Mucosa of descending colon (tissue), 3 donors: ENCODE measurements at regions not wholly inside any gene's neighbourhood (a gene's known extent, or its start where the extent isn't known, plus 50 kb on each side); places are given as distances from the start of the nearest gene placed in this dataset.

Source experiments
- ATAC-seq: fragments of 200-7000 bp; cut with Tn5 transposase; one replicate; pipeline ENCODE4 v1.9.1; 2020; ENCODE audit warnings: mild to moderate bottlenecking, moderate library complexity
- DNase-seq, 3 donors: peaks; one replicate each; pipeline ENCODE4 v3.0.0-alpha.2; 2020
- H3K36me3 ChIP-seq: fragments of 200-600 bp; one replicate; pipeline ENCODE4 v1.8.0; 2021; ENCODE audit warnings: low read depth, mild to moderate bottlenecking
- H3K4me1 ChIP-seq: fragments of 200-600 bp; one replicate; pipeline ENCODE4 v1.8.0; 2021; ENCODE audit warnings: low read depth, mild to moderate bottlenecking
- H3K4me3 ChIP-seq: fragments of 200-600 bp; one replicate; pipeline ENCODE4 v1.8.0; 2021; ENCODE audit warnings: mild to moderate bottlenecking
- H3K9me3 ChIP-seq: fragments of 200-600 bp; one replicate; pipeline ENCODE4 v1.8.0; 2021; ENCODE audit warnings: mild to moderate bottlenecking
- intact Hi-C, 2 donors: fragments of 100-400 bp; cut with DNase I in 1 of 2; cut with micrococcal nuclease in 1 of 2; formaldehyde crosslinking; loops; one replicate each; pipeline versions ENCODE4 v1.11.0 to v1.11.1; 2022; cut with DNase I, micrococcal nuclease
- TF ChIP-seq, protein P1 (sequence below): fragments of 200-600 bp; IDR thresholded peaks from one replicate; pipeline ENCODE4 v1.8.0; 2022; ENCODE audit warnings: antibody characterized with exemption, mild to moderate bottlenecking
- donor health status: DM: no; HTN: no; CAD: no; lungs with moderate emphysema.
- donor health status: DM: no; HTN: no; CAD: no.
- donor health status: DM: no; HTN: yes; CAD: no.

DNA sequence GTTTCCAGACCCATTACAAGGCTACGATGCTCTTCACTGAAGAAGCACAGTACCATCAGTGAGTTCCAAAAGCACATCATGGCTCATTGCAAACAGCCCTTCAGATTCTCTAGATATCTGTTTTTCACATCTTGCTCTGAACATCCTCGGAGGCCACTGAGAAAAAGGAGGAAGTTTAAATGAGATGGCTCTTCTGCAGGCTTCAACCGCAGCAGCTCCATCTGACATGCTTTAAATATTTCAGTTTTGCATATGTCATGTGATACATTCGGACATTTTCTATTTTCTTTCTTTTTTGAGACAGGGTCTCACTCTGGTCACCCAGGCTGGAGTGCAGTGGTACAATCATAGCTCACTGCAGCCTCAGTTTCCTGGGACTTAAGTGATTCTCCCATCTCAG, 396.8 kb downstream of the NPIPA8 start:
- Histone ChIP-seq H3K4me3 (no peak overlapping the region), H3K36me3 (no peaks in the 10 kb centered on the region), H3K4me1 (no peaks in the 10 kb centered on the region), H3K9me3 (no peaks in the 10 kb centered on the region)
- DNase-seq (no peak), ATAC-seq (no peak)
- intact Hi-C loops: no loop called here
- TF ChIP-seq, protein P1, sequence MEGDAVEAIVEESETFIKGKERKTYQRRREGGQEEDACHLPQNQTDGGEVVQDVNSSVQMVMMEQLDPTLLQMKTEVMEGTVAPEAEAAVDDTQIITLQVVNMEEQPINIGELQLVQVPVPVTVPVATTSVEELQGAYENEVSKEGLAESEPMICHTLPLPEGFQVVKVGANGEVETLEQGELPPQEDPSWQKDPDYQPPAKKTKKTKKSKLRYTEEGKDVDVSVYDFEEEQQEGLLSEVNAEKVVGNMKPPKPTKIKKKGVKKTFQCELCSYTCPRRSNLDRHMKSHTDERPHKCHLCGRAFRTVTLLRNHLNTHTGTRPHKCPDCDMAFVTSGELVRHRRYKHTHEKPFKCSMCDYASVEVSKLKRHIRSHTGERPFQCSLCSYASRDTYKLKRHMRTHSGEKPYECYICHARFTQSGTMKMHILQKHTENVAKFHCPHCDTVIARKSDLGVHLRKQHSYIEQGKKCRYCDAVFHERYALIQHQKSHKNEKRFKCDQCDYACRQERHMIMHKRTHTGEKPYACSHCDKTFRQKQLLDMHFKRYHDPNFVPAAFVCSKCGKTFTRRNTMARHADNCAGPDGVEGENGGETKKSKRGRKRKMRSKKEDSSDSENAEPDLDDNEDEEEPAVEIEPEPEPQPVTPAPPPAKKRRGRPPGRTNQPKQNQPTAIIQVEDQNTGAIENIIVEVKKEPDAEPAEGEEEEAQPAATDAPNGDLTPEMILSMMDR: no peak

DNA sequence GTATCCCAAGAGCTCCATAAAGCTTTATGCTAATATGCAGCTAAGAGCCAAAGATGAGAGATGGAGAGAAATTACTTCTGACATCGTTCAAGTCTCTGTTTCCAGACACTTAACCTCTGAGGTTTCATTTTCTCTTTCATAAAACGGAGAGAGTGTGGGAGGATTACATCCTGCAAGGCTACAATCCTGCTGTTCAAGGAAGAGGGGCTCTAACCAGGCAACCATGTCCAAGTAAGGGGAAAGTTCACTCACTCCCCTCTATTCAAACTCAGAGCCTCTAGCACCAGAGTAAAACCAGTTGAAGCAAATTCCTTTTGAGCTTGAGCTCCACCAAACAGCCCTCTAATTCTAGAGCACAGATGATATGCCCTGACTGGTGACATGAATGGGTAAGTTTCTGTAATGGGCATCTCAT, 397.4 kb downstream of the NPIPA8 start:
- DNase-seq (no peak), ATAC-seq (no peak)
- TF ChIP-seq, protein P1: no peak
- Histone ChIP-seq H3K4me1 (no peaks in the 10 kb centered on the region), H3K9me3 (no peaks in the 10 kb centered on the region), H3K4me3 (no peak overlapping the region), H3K36me3 (no peaks in the 10 kb centered on the region)
- intact Hi-C loops: no loop called here

DNA sequence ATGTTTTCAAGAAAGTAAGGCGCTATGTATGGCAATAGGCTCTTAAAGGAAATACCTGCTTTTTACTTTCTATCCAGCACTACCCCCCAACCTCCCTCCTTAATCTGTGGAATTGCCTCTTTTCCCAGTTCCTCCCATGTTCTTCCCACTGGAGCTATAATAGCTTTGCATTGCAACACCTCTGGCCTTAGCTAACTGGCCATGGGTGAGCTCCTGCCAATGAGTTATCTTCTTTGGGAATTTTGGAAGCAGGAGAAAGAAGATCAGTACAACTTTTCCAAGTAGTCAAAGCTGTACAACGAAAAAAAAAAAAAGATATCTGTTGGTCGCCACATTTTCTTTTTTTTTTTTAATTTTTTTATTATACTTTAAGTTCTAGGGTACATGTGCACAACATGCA, 398.0 kb downstream of the NPIPA8 start:
- TF ChIP-seq, protein P1: no peak
- DNase-seq: no peak
- Histone ChIP-seq H3K9me3 (no peaks in the 10 kb centered on the region), H3K4me3 (no peak overlapping the region), H3K4me1 (no peaks in the 10 kb centered on the region), H3K36me3 (no peaks in the 10 kb centered on the region)
- intact Hi-C loops: no loop called here
- no peak for ATAC-seq

DNA sequence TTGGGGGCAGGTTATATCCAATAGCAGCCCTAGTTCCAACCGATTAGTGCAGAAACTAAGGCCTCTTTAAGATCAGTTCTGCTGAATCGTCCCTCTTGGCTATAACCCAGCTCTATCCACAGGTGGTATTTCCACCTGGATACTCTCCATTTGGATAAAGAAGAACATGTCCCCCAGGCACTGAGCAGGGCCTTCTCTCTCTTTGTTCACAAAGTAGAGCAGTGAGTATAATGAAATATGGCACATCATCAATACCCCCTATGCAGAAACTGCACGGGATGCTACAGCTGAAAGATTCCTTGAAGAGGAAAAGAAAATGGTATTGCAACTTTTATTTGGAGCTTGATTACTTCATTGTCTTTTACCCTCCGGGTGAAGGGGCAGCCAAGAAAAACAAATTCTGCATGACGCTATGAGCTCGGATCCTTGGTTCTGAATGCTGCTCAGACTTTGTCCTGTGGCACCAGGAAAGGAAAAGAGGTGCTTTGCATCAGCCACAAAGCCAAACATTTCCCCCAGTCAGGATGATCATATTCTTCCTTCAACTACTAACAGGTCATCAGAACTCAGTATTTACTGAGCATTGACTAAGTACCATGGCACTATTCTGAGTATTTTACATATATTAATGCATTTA, 399.7 kb downstream of the NPIPA8 start:
- Histone ChIP-seq H3K4me1 (no peaks in the 10 kb centered on the region), H3K36me3 (no peaks in the 10 kb centered on the region), H3K9me3 (no peaks in the 10 kb centered on the region), H3K4me3 (no peak overlapping the region)
- intact Hi-C loops: no loop called here
- TF ChIP-seq, protein P1: no peak
- ATAC-seq (no peak), DNase-seq (no peak)

DNA sequence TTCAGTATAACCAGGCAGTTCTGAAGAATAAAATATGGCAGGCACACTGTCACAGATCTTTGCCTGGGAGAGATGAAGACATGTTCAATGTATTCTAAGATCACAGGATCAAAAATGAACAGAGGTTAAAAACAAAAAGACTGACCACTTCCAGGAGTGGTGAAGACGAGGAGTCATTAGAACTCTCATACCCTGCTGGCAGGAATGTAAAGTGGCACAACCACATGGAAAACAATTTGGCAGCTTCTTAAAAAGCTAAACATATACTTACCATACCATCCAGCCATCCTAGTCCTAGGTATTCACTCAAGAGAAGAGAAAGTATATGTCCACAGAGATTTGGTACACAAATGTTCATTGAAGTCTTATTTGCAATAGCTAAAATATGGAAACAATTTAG, 406.3 kb downstream of the NPIPA8 start:
- TF ChIP-seq, protein P1: no peak
- DNase-seq (no peak), ATAC-seq (no peak)
- Histone ChIP-seq H3K9me3 (no peaks in the 10 kb centered on the region), H3K36me3 (no peaks in the 10 kb centered on the region), H3K4me3 (no peak overlapping the region), H3K4me1 (no peaks in the 10 kb centered on the region)
- intact Hi-C loops: no loop called here
